Osteoblast (primary cell): ENCODE measurements at regions not wholly inside any gene's neighbourhood (a gene's known extent, or its start where the extent isn't known, plus 50 kb on each side); places are given as distances from the start of the nearest gene placed in this dataset.

Experiments used
- DNase-seq: peaks from one replicate; pipeline ENCODE4 v3.0.0; 2011; ENCODE audit warnings: low spot score, mixed read lengths; ENCODE audit not compliant: insufficient read length; ENCODE audit errors: missing footprints
- H2AFZ ChIP-seq: 2 replicates; pipeline ENCODE4 v1.6.0; 2011; ENCODE audit warnings: mild to moderate bottlenecking, low read length
- H3K27ac ChIP-seq: 2 replicates; pipeline ENCODE4 v1.5.1; 2011; ENCODE audit warnings: mild to moderate bottlenecking, low read depth, low read length, moderate library complexity
- H3K27me3 ChIP-seq: 2 replicates; pipeline ENCODE4 v1.6.0; 2012; ENCODE audit warnings: mild to moderate bottlenecking, control low read depth, inconsistent platforms, low read length, moderate library complexity; ENCODE audit not compliant: insufficient read depth
- H3K36me3 ChIP-seq: 2 replicates; pipeline ENCODE4 v1.5.1; 2011; ENCODE audit warnings: mild to moderate bottlenecking, low read length, control low read depth, moderate library complexity; ENCODE audit not compliant: insufficient read depth
- H3K4me1 ChIP-seq: 2 replicates; pipeline ENCODE4 v1.5.1; 2011; ENCODE audit warnings: mild to moderate bottlenecking, low read length, control low read depth, moderate library complexity; ENCODE audit not compliant: insufficient read depth
- H3K4me2 ChIP-seq: 2 replicates; pipeline ENCODE4 v1.6.0; 2011; ENCODE audit warnings: mild to moderate bottlenecking, low read length; ENCODE audit not compliant: insufficient read depth
- H3K4me3 ChIP-seq: fragments of 200-600 bp; sonication (generic); 3 replicates; pipeline ENCODE4 v1.5.1; 2012; ENCODE audit warnings: mild to moderate bottlenecking, low read length, inconsistent platforms; ENCODE audit not compliant: insufficient read depth
- H3K79me2 ChIP-seq: 2 replicates; pipeline ENCODE4 v1.6.0; 2012; ENCODE audit warnings: mild to moderate bottlenecking, low read length, control low read depth, inconsistent platforms; ENCODE audit not compliant: insufficient read depth
- H3K9me3 ChIP-seq: 2 replicates; pipeline ENCODE4 v1.5.1; 2011; ENCODE audit warnings: low read depth, low read length, control low read depth
- H4K20me1 ChIP-seq: 2 replicates; pipeline ENCODE4 v1.6.0; 2012; ENCODE audit warnings: mild to moderate bottlenecking, low read length, control low read depth; ENCODE audit not compliant: insufficient read depth
- CTCF ChIP-seq: IDR thresholded peaks from 2 replicates; pipeline ENCODE4 v1.5.1; 2011; ENCODE audit warnings: mild to moderate bottlenecking, low read depth, low read length, moderate library complexity; ENCODE audit errors: extremely low read depth

DNA sequence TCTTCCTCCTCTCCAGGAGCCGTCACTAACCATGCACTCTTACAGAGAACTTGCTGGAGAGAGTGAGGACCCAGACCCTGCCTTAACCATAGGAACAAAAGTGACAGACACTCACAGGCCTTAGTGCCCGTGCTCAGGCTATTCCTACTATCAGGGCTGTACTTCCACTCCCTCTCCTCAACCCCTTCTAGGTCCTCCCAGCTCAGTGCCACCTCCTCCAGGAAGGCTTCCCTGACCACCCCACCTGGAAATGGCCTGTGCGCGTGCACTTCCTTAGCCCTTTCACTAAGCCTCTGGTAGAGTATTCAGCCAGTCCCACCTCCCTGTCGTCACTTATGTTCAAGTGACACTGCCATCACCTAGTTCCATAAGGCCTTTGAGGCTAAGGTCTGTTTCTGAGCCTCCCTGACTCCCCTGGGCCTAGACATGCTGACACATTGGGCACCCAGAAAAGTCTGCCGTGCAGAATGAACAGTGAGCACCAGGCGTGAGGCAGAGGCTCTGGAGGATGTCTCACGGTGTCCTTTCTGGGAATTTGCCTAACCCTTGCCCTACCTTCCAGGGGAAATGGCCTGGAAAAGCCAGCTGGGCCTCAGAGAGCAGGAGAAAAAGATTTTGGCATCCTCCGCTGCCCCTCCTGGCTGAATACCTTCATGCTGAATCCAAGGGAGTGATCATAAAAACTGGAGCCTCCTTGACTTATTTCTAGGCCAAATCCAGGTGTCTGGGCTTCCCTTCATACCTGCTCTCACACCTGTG is 108.6 kb upstream of the SMAD3 start:
- H3K4me1 ChIP-seq, result peaks cover 4% of the 10 kb centered on the region
- H3K4me3 ChIP-seq, result no peak overlapping the region
- no peaks in the 10 kb centered on the region for H3K79me2 ChIP-seq
- DNase-seq, result no peak
- no peaks in the 10 kb centered on the region for H3K9me3 ChIP-seq
- H3K4me2 ChIP-seq, result no peak overlapping the region
- TF ChIP-seq CTCF, result no peak
- no peaks in the 10 kb centered on the region for H3K36me3 ChIP-seq
- H3K27ac ChIP-seq, result no peak overlapping the region
- no peak overlapping the region for H2AFZ ChIP-seq
- H4K20me1 ChIP-seq, result no peaks in the 10 kb centered on the region
- H3K27me3 ChIP-seq, result no peaks in the 10 kb centered on the region

GRCh38 chr15:66957431-66957720 is 108.0 kb upstream of the SMAD3 start:
- no peaks in the 10 kb centered on the region for H3K79me2 ChIP-seq
- H3K4me3 ChIP-seq, result no peak overlapping the region
- H2AFZ ChIP-seq, result no peak overlapping the region
- H3K27me3 ChIP-seq, result no peaks in the 10 kb centered on the region
- peaks cover 4% of the 10 kb centered on the region for H3K4me1 ChIP-seq
- H3K9me3 ChIP-seq, result no peaks in the 10 kb centered on the region
- no peaks in the 10 kb centered on the region for H4K20me1 ChIP-seq
- no peak overlapping the region for H3K4me2 ChIP-seq
- TF ChIP-seq CTCF, result no peak
- H3K27ac ChIP-seq, result no peak overlapping the region
- H3K36me3 ChIP-seq, result no peaks in the 10 kb centered on the region
- no peak for DNase-seq

- H3K27ac ChIP-seq, result no peak overlapping the region
- H3K4me3 ChIP-seq, result no peak overlapping the region
- no peak for DNase-seq
- no peaks in the 10 kb centered on the region for H3K79me2 ChIP-seq
- H3K4me2 ChIP-seq, result no peak overlapping the region
- H3K36me3 ChIP-seq, result no peaks in the 10 kb centered on the region
- H4K20me1 ChIP-seq, result no peaks in the 10 kb centered on the region
- no peak overlapping the region for H2AFZ ChIP-seq
- no peaks in the 10 kb centered on the region for H3K9me3 ChIP-seq
- H3K27me3 ChIP-seq, result no peaks in the 10 kb centered on the region
- TF ChIP-seq CTCF, result no peak
- peaks cover 4% of the 10 kb centered on the region for H3K4me1 ChIP-seq
Measured at GRCh38 chr15:66959066-66959465, 106.3 kb upstream of the SMAD3 start.

DNA sequence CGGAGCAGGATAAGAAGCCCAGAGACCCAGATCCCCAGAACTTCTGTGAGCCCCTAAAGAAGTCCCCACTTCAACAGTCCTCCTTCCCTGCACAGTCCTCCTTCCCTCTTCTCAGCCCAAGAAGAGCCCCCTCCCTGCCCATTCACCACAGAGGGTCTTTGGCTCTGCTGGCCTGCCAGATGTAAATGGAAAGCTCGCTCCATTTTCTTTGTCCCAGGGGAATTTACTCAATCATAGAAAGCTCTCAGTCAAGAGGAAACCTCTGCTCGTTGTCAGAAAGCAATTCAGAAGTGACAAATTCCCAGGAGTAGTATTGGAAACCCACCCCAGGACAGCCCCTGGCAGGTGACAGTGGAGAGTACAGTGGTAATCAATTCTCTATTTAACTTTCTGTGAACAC is 105.5 kb upstream of the SMAD3 start:
- Histone ChIP-seq H3K79me2 (no peaks in the 10 kb centered on the region), H4K20me1 (no peaks in the 10 kb centered on the region), H3K4me2 (no peak overlapping the region), H3K4me1 (peaks cover 4% of the 10 kb centered on the region), H2AFZ (no peak overlapping the region), H3K36me3 (no peaks in the 10 kb centered on the region), H3K27me3 (no peaks in the 10 kb centered on the region), H3K27ac (no peak overlapping the region), H3K4me3 (no peak overlapping the region), H3K9me3 (no peaks in the 10 kb centered on the region)
- no peak for DNase-seq
- TF ChIP-seq CTCF, result no peak
